ENCODE measurements at regions not wholly inside any gene's neighbourhood (a gene's known extent, or its start where the extent isn't known, plus 50 kb on each side); places are given as distances from the start of the nearest gene placed in this dataset.
A peak's percentile ranks its signal among the peaks of the same experiment; 100 is the strongest.

GRCh38 chrX:40414335-40414734, 166.4 kb upstream of the ATP6AP2 start:
- DNase-seq (ENCODE audit: low read depth in 2 of 2) = no peak

- DNase-seq (ENCODE audit: low read depth in 2 of 2) = no peak
These were observed 169.2 kb upstream of the ATP6AP2 start for GRCh38 chrX:40411340-40412111.

DNA sequence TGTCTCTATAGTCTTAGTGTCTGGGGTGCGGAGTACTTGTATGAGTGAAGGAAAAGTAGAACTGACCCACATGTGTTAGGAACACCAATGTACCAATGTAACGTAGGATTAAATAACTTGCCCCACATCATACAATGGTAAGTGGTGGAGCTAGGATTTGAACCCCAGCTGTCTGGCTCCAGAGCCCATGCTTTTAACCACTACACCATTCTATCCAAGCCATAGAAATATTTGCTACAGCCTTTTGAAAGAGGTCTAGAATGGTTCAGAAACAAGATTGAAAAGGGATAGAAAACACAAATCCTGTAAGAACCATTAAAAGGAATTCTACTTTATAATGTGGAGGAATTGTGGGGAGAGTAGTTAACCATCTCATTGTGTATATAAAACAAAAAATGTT, 169.9 kb upstream of the ATP6AP2 start:
- no peak for DNase-seq (ENCODE audit: low read depth in 2 of 2)

- no peak for DNase-seq (ENCODE audit: low read depth in 2 of 2)
These were observed 174.4 kb upstream of the ATP6AP2 start for GRCh38 chrX:40406330-40406859.

DNA sequence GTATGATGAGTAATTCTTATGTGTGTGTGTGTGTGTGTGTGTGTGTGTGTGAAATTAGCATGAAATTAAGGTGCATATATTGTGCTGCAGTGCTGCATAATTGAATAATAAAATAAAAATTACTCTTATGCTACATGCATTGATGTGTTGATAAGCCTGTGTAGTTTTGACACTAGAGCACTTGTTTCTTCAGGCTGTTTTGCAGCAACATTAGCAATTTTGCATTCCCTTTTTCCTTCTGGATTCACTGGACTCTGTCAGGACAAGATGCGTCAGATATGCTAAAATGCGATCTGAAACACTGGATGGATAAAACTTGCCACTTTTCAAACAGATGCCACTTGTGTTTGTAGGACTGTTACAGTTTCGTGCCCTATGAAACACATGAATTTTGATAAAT, 175.4 kb upstream of the ATP6AP2 start:
- DNase-seq (ENCODE audit: low read depth in 2 of 2) = no peak

GRCh38 chrX:40403757-40404156, 177.0 kb upstream of the ATP6AP2 start:
- no peak for DNase-seq (ENCODE audit: low read depth in 2 of 2)

- DNase-seq (ENCODE audit: low read depth in 2 of 2) = no peak
These were observed 177.8 kb upstream of the ATP6AP2 start for GRCh38 chrX:40402831-40403533.

DNA sequence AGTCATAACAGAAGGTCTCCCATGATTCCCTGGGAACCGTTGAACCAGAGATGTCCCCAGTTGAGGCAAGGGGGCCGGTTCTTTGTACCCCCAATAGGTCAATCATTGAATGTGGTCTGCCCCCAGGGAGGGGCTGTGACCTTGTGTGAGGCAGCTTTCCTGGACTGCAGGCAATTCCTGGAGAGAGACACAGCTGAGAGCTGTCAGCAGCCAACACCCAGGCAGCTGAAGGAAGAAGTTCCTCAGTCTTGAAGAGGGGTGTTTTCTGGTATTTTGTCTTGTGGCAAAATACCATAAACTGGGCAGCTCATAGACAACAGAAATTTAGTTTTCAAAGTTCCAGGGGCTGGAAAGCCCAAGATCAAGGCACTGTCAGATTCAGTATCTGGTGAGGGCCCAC, 185.7 kb upstream of the ATP6AP2 start:
- DNase-seq (ENCODE audit: low read depth in 2 of 2) = no peak

- no peak for DNase-seq (ENCODE audit: low read depth in 2 of 2)
These were observed 186.5 kb upstream of the ATP6AP2 start for GRCh38 chrX:40394302-40394701.

- no peak for DNase-seq (ENCODE audit: low read depth in 2 of 2)
These were observed 188.2 kb upstream of the ATP6AP2 start for GRCh38 chrX:40392599-40392998.

GRCh38 chrX:40391662-40392061, 189.1 kb upstream of the ATP6AP2 start:
- DNase-seq (ENCODE audit: low read depth in 2 of 2) = no peak

DNA sequence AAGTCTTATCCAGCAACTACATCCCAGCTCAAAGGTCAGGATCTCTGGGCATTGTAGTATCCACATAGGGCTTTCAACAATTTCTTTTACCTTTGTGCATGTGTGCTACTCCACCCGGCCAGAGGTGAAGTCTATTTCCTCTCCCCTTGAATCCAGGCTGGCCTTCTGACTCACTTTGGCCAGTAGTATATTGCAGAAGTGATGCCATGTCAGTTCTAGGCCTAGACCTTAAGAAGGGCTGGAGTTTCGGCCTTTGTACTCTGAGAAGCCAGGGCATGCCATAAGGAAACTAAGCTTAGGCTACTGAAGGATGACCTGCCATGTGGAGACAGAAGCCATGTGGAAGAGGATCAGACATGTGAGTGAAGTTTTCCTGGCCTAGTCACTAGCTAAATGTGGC, 191.2 kb upstream of the ATP6AP2 start:
- no peak for DNase-seq (ENCODE audit: low read depth in 2 of 2)

- no peak for DNase-seq (ENCODE audit: low read depth in 2 of 2)
These were observed 192.3 kb upstream of the ATP6AP2 start for GRCh38 chrX:40388441-40388840.

- peak in 1 of 2 donors; percentile 11 for DNase-seq (ENCODE audit: low read depth in 2 of 2)
These were observed 192.9 kb upstream of the ATP6AP2 start for GRCh38 chrX:40387869-40388268.

GRCh38 chrX:40387311-40387710, 193.5 kb upstream of the ATP6AP2 start:
- peak in 1 of 2 donors; percentile 19 for DNase-seq (ENCODE audit: low read depth in 2 of 2)

DNA sequence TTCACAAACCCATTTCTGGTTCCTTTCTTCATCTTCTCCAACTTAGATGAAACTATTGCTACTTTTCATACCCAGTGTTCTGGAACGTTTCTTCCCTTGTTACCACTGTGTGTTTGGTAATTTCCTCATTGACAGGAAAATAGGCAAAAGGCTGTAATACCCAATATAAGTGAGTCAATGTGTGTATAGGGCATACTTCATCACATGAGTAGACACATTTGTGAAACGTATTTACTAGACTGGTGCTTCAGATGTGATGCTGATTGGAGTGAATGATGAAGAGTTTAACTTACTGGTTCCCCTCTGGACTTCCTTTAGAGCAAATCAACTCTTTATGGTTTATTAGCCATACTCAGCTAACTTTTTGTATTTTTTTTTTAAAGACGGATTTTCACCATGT, 195.1 kb upstream of the ATP6AP2 start:
- DNase-seq (ENCODE audit: low read depth in 2 of 2) = no peak

DNA sequence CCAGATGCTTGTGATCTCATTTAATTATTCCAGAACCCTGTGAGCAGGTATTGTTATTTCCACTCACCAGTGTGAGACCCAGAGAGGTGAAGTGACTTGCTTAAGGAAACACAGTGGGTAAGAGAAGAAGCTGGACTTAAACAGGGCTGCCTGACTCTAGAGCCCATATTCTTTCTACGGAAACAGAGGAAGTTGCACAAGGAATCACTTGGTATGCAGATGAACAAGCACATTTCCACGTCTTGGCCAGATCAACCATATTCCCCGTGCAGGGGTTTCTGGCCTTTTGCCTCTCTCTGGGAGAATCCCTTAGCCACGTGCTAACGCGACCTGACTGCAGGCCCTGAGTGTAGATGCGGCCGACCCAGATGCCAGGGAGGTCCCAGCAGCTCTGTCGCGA, 195.5 kb upstream of the ATP6AP2 start:
- no peak for DNase-seq (ENCODE audit: low read depth in 2 of 2)

DNA sequence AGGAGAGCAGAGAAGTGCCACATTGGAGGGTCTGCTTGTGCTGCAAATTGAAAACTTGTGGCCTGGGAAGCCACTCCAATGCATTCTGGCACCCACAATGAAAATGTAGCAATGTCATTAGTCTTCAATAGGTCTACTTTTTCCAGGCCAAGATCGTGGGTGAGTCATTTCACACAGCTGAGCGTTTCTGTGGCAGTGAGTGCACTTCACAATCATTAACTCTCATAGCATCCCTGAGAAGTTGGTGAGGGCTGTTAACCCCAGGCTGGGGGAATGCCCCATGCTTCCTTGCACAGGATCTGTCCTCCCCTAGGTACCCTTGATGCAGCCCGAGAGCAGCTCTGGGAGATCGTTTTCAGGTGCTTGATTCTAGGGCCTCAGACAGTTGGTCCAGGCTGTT, 196.8 kb upstream of the ATP6AP2 start:
- DNase-seq (ENCODE audit: low read depth in 2 of 2) = no peak

DNA sequence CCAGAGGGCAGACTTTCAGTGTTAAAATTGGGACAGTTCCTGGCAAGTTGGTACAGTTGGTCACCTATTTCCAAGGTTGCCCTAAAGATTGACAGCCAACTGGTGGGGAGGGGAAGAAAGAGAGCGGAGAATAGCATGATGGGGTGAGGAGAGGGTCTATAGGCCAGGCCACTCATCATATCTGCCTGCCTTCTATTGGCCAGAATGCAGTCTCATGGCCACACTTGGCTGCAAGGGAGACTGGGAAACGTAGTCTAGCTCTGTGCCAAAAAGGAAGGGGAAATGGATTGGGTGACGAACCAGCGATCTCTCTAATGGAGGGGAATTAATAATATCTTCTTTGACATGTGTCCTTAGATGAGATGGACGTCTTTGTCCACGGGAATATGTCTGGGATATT, 197.4 kb upstream of the ATP6AP2 start:
- DNase-seq (ENCODE audit: low read depth in 2 of 2) = no peak

- no peak for DNase-seq (ENCODE audit: low read depth in 2 of 2)
These were observed 199.9 kb upstream of the ATP6AP2 start for GRCh38 chrX:40380655-40381488.

GRCh38 chrX:40377684-40378083, 203.1 kb upstream of the ATP6AP2 start:
- DNase-seq (ENCODE audit: low read depth in 2 of 2) = no peak

- no peak for DNase-seq (ENCODE audit: low read depth in 2 of 2)
These were observed 206.3 kb upstream of the ATP6AP2 start for GRCh38 chrX:40374486-40374885.
